GM12878 (cell line): ENCODE measurements at regions not wholly inside any gene's neighbourhood (a gene's known extent, or its start where the extent isn't known, plus 50 kb on each side); places are given as distances from the start of the nearest gene placed in this dataset.

Experiments used
- CTCF ChIP-seq, 3 experiments: IDR thresholded peaks in 2 of 3; conservative IDR thresholded peaks in 1 of 3; 2 replicates each; pipeline ENCODE4 v1.5.1; 2011; ENCODE audit warnings: low read depth in 3 of 3, low read length in 3 of 3, mild to moderate bottlenecking in 3 of 3, control low read depth in 2 of 3, moderate library complexity in 2 of 3, inconsistent platforms in 1 of 3, mixed read lengths in 1 of 3; ENCODE audit not compliant: control insufficient read depth in 2 of 3, insufficient read depth in 1 of 3; ENCODE audit errors: extremely low read depth in 1 of 3
- HCFC1 ChIP-seq: fragments of 150-350 bp; IDR thresholded peaks from 2 replicates; pipeline ENCODE4 v1.6.1; 2014; ENCODE audit warnings: low read length
- POLR2A ChIP-seq: IDR thresholded peaks from 2 replicates; pipeline ENCODE4 v1.6.1; 2011; ENCODE audit warnings: low read depth, mild to moderate bottlenecking, low read length
- POLR2AphosphoS5 ChIP-seq: IDR thresholded peaks from 2 replicates; pipeline ENCODE4 v1.6.1; 2011; ENCODE audit warnings: mild to moderate bottlenecking, low read length, inconsistent platforms
- ZBTB33 ChIP-seq: fragments of 450-650 bp; IDR thresholded peaks from 2 replicates; pipeline ENCODE4 v1.6.1; 2017; ENCODE audit warnings: mild to moderate bottlenecking

- TF ChIP-seq CTCF (IDR thresholded peaks at IDR 0.05 in 2 of 3, conservative IDR thresholded peaks at IDR 0.05 in 1 of 3; ENCODE audit: control insufficient read depth in 2 of 3, extremely low read depth in 1 of 3, insufficient read depth in 1 of 3, low read depth in 3 of 3, low read length in 3 of 3) (no peak), ZBTB33 (no peak), POLR2AphosphoS5 (no peak), HCFC1 (no peak), POLR2A (peak; percentile 59; the same call in 1 of the 2 replicates)
Measured at GRCh38 chr3:107240183-107241091, 136.8 kb upstream of the CCDC54 start.
